Body of pancreas (tissue), 4 donors: ENCODE measurements at regions not wholly inside any gene's neighbourhood (a gene's known extent, or its start where the extent isn't known, plus 50 kb on each side); places are given as distances from the start of the nearest gene placed in this dataset.
"Not testable (repeated sequence)": the region's sequence is repeated elsewhere in the genome, so short reads cannot be mapped to it uniquely, and the experiment has no call there.

ENCODE experiments used
- ATAC-seq: fragments of 150-250 bp; one replicate; pipeline ENCODE4 v1.9.1; 2016
- DNase-seq, 4 donors: peaks; one replicate each; pipeline ENCODE4 v3.0.0-alpha.2; 2019
- H3K27ac ChIP-seq, 4 donors: fragments of 200-600 bp; sonication (generic); 1 replicate in 3 of 4; 2 replicates in 1 of 4; pipeline versions ENCODE4 v1.5.1 to v1.6.1; 2016 to 2019; ENCODE audit warnings: mild to moderate bottlenecking in 1 of 4, mixed read lengths in 1 of 4, moderate library complexity in 1 of 4
- H3K27me3 ChIP-seq, 2 donors: fragments of 200-600 bp; sonication (generic); one replicate each; pipeline ENCODE4 v1.6.0; 2016; ENCODE audit warnings: mild to moderate bottlenecking in 1 of 2
- H3K36me3 ChIP-seq, 2 donors: fragments of 200-600 bp; sonication (generic); replicated peaks in 1 of 2; 2 replicates each; pipeline ENCODE4 v1.5.1; 2016; ENCODE audit warnings: low read depth in 2 of 2; ENCODE audit not compliant: insufficient read depth in 1 of 2
- H3K4me1 ChIP-seq: fragments of 200-600 bp; sonication (generic); one replicate; pipeline ENCODE4 v1.6.0; 2016
- H3K4me3 ChIP-seq, 2 donors: fragments of 200-600 bp; sonication (generic); 1 replicate in 1 of 2; 2 replicates in 1 of 2; pipeline ENCODE4 v1.5.1; 2016 to 2019
- H3K9me3 ChIP-seq, 3 donors: fragments of 200-600 bp; sonication (generic); 1 replicate in 2 of 3; 2 replicates in 1 of 3; pipeline ENCODE4 v1.5.1; 2016
- CTCF ChIP-seq, 7 experiments: fragments of 450-650 bp in 4 of 7; fragments of 200-600 bp in 3 of 7; sonication (generic) in 3 of 7; IDR thresholded peaks; one replicate each; pipeline ENCODE4 v1.5.1; 2016 to 2019; ENCODE audit warnings: antibody characterized with exemption in 7 of 7
- POLR2A ChIP-seq, 3 donors: fragments of 450-650 bp; IDR thresholded peaks; one replicate each; pipeline ENCODE4 v1.6.1; 2016; ENCODE audit warnings: antibody characterized with exemption in 3 of 3, mild to moderate bottlenecking in 2 of 3
- WGBS, 2 donors: methylation state at CpG; one replicate each; pipeline ENCODE4 v1.1.5; 2017; 5-methylcytosine and 5-hydroxymethylcytosine counted together
- intact Hi-C: fragments of 100-400 bp; cut with DNase I; formaldehyde crosslinking; loops from one replicate; pipeline ENCODE4 v1.15.1; 2023

DNA sequence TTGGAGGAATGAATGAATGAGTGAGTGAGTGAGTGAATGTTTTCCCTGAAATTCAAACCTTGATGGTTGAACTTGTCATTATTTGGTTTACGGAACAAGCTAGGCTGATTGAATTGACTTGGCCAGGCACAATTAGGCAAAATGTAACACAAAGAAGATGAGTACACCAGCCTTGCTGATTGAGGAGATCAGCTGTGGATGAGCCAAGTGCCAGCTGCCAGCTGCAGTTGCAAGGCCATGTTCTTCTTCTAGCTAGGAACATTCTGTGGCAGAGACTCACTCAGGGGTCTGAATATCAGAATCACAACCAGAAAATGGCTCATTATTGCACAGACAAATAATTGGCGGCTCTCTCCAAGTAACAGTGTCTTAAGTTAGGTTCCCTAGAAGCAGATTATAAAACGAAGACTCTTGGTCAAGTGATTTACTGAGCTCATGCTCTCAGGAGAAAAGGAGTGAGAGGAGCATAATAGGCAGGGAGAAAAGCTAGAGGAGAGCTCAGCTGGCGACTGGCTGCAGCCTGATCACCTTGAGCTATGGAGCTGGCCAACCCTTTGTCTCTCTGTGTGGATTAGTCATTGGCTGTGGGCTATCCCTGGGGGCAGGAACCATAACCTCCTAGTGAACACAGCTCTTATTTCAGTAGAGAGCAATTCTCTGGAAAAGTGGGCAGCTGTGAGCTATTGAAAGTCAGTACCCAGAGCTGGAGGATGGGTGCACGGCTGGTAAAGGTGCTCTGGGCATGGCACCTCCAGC, 225.3 kb upstream of the SERP2 start:
- Histone ChIP-seq H3K27me3 (no peaks in the 10 kb centered on the region), H3K36me3 (no peaks in the 10 kb centered on the region), H3K9me3 (no peaks in the 10 kb centered on the region), H3K27ac (no peak overlapping the region), H3K4me1 (peaks cover 4% of the 10 kb centered on the region), H3K4me3 (no peak overlapping the region)
- intact Hi-C loops: no loop called here
- TF ChIP-seq CTCF (IDR thresholded peaks at IDR 0.05) (no peak), POLR2A (IDR thresholded peaks at IDR 0.05) (no peak)
- ATAC-seq: no peak
- 85 to 93% methylated on average over 5 of the region's 5 CpGs for WGBS, 2 donors
- no peak for DNase-seq

DNA sequence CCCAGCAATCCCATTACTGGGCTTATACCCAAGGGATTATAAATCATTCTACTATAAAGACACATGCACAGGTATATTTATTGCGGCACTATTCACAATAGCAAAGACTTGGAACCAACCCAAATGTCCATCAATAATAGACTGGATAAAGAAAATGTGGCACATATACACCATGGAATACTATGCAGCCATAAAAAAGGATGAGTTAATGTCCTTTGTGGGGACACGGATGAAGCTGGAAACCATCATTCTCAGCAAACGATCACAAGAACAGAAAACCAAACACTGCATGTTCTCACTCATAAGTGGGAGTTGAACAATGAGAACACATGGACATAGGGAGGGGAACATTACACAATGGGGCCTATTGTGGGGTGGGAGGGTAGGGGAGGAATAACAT, 224.4 kb upstream of the SERP2 start:
- not testable (repeated sequence) for ATAC-seq

DNA sequence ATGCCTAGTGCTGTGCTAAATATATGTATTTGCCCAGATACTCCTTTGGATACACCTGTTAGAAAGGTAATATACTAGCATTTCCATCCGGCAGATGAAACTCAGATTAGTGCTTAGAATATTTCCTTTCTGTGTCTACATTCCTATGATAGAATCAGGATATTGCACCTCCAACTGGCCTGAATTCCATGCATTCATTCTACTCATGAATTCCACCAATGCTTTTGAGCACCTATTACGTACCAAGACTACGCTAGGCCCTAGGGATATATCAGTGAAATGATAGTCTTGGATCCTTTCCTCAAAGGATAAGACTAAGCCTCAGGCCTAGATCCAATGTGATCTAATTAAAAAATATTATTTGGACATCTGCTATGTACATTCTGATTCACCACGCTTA, 223.8 kb upstream of the SERP2 start:
- intact Hi-C loops: no loop called here
- Histone ChIP-seq H3K27ac (no peak overlapping the region), H3K36me3 (no peaks in the 10 kb centered on the region), H3K27me3 (no peaks in the 10 kb centered on the region), H3K4me1 (no peaks in the 10 kb centered on the region), H3K9me3 (no peaks in the 10 kb centered on the region), H3K4me3 (no peak overlapping the region)
- DNase-seq (no peak), ATAC-seq (no peak)
- 94 to 96% methylated on average over 4 of the region's 4 CpGs for WGBS, 2 donors
- TF ChIP-seq POLR2A (IDR thresholded peaks at IDR 0.05) (no peak), CTCF (IDR thresholded peaks at IDR 0.05) (no peak)

More for the DNA sequence above, 224.4 kb upstream of the SERP2 start:
- intact Hi-C loops, H3K9me3 ChIP-seq, H3K4me1 ChIP-seq, H3K27me3 ChIP-seq, DNase-seq, H3K36me3 ChIP-seq, H3K4me3 ChIP-seq, H3K27ac ChIP-seq: not testable (repeated sequence)
- WGBS, 2 donors: 89% methylated on average over 3 of the region's 3 CpGs

- ATAC-seq: no peak
Observed at GRCh38 chr13:44151474-44151873, 222.2 kb upstream of the SERP2 start.

DNA sequence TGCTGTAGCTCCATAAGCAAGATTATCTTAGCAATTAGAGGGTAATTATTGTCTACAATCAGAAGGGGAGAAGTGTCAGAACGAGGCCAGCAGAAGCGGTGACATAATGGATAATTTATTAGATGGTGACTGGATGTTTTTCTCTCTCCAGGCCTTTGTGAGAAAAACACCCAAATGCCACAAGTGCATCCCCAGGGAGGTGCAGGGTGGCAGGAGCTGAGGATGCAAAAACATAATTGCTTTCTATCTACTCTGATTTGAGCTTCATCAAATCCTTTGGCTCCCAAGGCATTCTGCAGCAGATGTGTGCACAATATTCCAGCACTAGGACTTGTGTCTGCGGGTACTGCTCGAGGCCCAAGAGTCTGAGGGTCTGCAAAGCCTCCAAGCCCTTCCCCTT, 220.1 kb upstream of the SERP2 start:
- H3K36me3 ChIP-seq: no peaks in the 10 kb centered on the region
- H3K9me3 ChIP-seq: no peaks in the 10 kb centered on the region
- WGBS, 2 donors: 75 to 77% methylated on average over 4 of the region's 4 CpGs
- H3K27me3 ChIP-seq: no peaks in the 10 kb centered on the region
- H3K27ac ChIP-seq: no peak overlapping the region
- intact Hi-C loops: no loop called here
- DNase-seq: no peak
- TF ChIP-seq POLR2A (IDR thresholded peaks at IDR 0.05): no peak
- TF ChIP-seq CTCF (IDR thresholded peaks at IDR 0.05): no peak
- no peak overlapping the region for H3K4me3 ChIP-seq
- no peak for ATAC-seq
- peaks cover 5% of the 10 kb centered on the region for H3K4me1 ChIP-seq

More at GRCh38 chr13:44151474-44151873, 222.2 kb upstream of the SERP2 start:
- no peaks in the 10 kb centered on the region for H3K36me3 ChIP-seq
- no peak overlapping the region for H3K4me3 ChIP-seq
- no peaks in the 10 kb centered on the region for H3K9me3 ChIP-seq
- H3K27me3 ChIP-seq: no peaks in the 10 kb centered on the region
- no peak overlapping the region for H3K27ac ChIP-seq
- DNase-seq: no peak
- H3K4me1 ChIP-seq: peaks cover 5% of the 10 kb centered on the region
- WGBS, 2 donors: 80 to 94% methylated on average over 2 of the region's 2 CpGs
- no peak for TF ChIP-seq POLR2A (IDR thresholded peaks at IDR 0.05)
- TF ChIP-seq CTCF (IDR thresholded peaks at IDR 0.05): no peak
- intact Hi-C loops: no loop called here
